PC-9 (cell line): ENCODE measurements at regions not wholly inside any gene's neighbourhood (a gene's known extent, or its start where the extent isn't known, plus 50 kb on each side); places are given as distances from the start of the nearest gene placed in this dataset.

Source experiments
- BruUV-seq: library from RNA; stranded (reverse); fragments of 400-500 nt; replicated peaks from 2 replicates; lab custom pipeline; 2021; lab: Mats Ljungman, UMichigan
- CTCF ChIA-PET: fragments of 300-600 bp; sonication (Branson Sonifier 250); formaldehyde crosslinking; loops from one replicate; lab custom pipeline; 2022; ENCODE audit warnings: antibody characterized with exemption; lab: Charles Lee
- POLR2A ChIA-PET: fragments of 300-600 bp; sonication (Branson Sonifier 250); formaldehyde crosslinking; loops from one replicate; lab custom pipeline; 2022; ENCODE audit warnings: antibody characterized with exemption; ENCODE audit not compliant: unreplicated experiment; lab: Charles Lee
- DNase-seq, 2 experiments: peaks; one replicate each; pipeline versions ENCODE4 v3.0.0 to v3.0.0-alpha.2; 2015 to 2022; ENCODE audit warnings: mixed read lengths in 1 of 2
- H2AFZ ChIP-seq: fragments of 200-600 bp; sonication (generic); 2 replicates; pipeline ENCODE4 v1.8.1; 2017; ENCODE audit warnings: antibody characterized with exemption
- H3F3A ChIP-seq: fragments of 200-600 bp; sonication (generic); 2 replicates; pipeline ENCODE4 v1.8.1; 2017; ENCODE audit warnings: antibody characterized with exemption, mild to moderate bottlenecking, low read depth; ENCODE audit not compliant: insufficient read depth
- H3K27ac ChIP-seq: fragments of 200-600 bp; sonication (generic); 2 replicates; pipeline ENCODE4 v1.6.1; 2016; ENCODE audit warnings: mixed run types
- H3K27me3 ChIP-seq: fragments of 200-600 bp; sonication (generic); 2 replicates; pipeline ENCODE4 v1.6.1; 2016; ENCODE audit warnings: low read depth, mixed run types; ENCODE audit not compliant: insufficient read depth
- H3K36me3 ChIP-seq: fragments of 200-600 bp; sonication (generic); 2 replicates; pipeline ENCODE4 v1.6.1; 2016; ENCODE audit warnings: low read depth, mixed run types
- H3K4me1 ChIP-seq: fragments of 200-600 bp; sonication (generic); replicated peaks from 2 replicates; pipeline ENCODE4 v1.6.1; 2016; ENCODE audit warnings: mixed run types; ENCODE audit not compliant: insufficient read depth
- H3K4me2 ChIP-seq: fragments of 200-600 bp; sonication (generic); 2 replicates; pipeline ENCODE4 v1.6.1; 2017; ENCODE audit warnings: mixed run types
- H3K4me3 ChIP-seq: fragments of 200-600 bp; sonication (generic); 2 replicates; pipeline ENCODE4 v1.6.1; 2016; ENCODE audit warnings: mixed run types
- H3K79me2 ChIP-seq: fragments of 200-600 bp; sonication (generic); 2 replicates; pipeline ENCODE4 v1.6.1; 2017; ENCODE audit warnings: low read depth, mixed run types
- H3K9me2 ChIP-seq: fragments of 200-600 bp; sonication (generic); 2 replicates; pipeline ENCODE4 v1.8.1; 2017; ENCODE audit warnings: mild to moderate bottlenecking; ENCODE audit not compliant: insufficient read depth
- H3K9me3 ChIP-seq: fragments of 200-600 bp; sonication (generic); 2 replicates; pipeline ENCODE4 v1.8.1; 2016; ENCODE audit warnings: low read depth; ENCODE audit not compliant: insufficient read depth
- H4K20me1 ChIP-seq: fragments of 200-600 bp; sonication (generic); 2 replicates; pipeline ENCODE4 v1.8.1; 2017; ENCODE audit not compliant: insufficient read depth
- EZH2 ChIP-seq: fragments of 200-600 bp; sonication (generic); IDR thresholded peaks from 2 replicates; pipeline ENCODE4 v1.8.0; 2017; ENCODE audit warnings: antibody characterized with exemption, low read depth
- intact Hi-C: fragments of 100-400 bp; cut with micrococcal nuclease; formaldehyde crosslinking; loops from one replicate; pipeline ENCODE4 v1.10.0; 2022; ENCODE audit not compliant: unreplicated experiment
- TF ChIP-seq, protein P1 (sequence below): fragments of 200-600 bp; sonication (generic); conservative IDR thresholded peaks from 2 replicates; pipeline ENCODE4 v1.6.1; 2017; ENCODE audit warnings: mixed run types, antibody characterized with exemption, mild to moderate bottlenecking, moderate library complexity

DNA sequence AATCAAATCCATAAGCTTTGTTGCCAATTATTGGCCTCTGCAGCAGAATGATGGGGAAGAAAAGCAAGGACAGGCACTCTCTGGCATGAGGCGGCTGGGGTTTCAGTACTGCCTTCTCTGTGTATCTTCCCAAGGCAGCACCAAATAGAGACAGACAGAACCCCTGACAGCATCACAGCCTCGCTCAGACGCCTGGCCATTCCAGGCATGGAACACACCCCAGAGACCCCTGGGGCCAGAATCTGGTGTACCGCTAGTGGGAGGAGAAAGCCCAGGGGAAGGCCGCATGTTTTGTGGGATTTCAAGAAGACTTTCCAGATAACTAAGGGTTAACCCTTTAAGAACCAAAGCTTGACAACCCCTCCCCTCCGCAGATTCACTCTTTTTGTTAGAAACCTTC, 282.1 kb downstream of the EN1 start:
- Histone ChIP-seq H3K9me2 (0 out of 2 replicates have a peak, but pooled peaks cover 3% of the 10 kb centered on the region), H3K4me2 (no peak overlapping the region), H4K20me1 (no peaks in the 10 kb centered on the region), H3K27ac (no peak overlapping the region), H3K9me3 (no peaks in the 10 kb centered on the region), H3K79me2 (no peaks in the 10 kb centered on the region), H3K4me1 (no peaks in the 10 kb centered on the region), H3K27me3 (peaks cover 17% of the 10 kb centered on the region), H2AFZ (no peak overlapping the region), H3F3A (no peaks in the 10 kb centered on the region), H3K36me3 (no peaks in the 10 kb centered on the region), H3K4me3 (no peak overlapping the region)
- intact Hi-C loops: no loop called here
- CTCF ChIA-PET: no interaction called here
- BruUV-seq: no TSS peak
- DNase-seq: no peak
- POLR2A ChIA-PET: no interaction called here
- TF ChIP-seq, protein P1, sequence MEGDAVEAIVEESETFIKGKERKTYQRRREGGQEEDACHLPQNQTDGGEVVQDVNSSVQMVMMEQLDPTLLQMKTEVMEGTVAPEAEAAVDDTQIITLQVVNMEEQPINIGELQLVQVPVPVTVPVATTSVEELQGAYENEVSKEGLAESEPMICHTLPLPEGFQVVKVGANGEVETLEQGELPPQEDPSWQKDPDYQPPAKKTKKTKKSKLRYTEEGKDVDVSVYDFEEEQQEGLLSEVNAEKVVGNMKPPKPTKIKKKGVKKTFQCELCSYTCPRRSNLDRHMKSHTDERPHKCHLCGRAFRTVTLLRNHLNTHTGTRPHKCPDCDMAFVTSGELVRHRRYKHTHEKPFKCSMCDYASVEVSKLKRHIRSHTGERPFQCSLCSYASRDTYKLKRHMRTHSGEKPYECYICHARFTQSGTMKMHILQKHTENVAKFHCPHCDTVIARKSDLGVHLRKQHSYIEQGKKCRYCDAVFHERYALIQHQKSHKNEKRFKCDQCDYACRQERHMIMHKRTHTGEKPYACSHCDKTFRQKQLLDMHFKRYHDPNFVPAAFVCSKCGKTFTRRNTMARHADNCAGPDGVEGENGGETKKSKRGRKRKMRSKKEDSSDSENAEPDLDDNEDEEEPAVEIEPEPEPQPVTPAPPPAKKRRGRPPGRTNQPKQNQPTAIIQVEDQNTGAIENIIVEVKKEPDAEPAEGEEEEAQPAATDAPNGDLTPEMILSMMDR: no peak
- no peak for TF ChIP-seq EZH2

DNA sequence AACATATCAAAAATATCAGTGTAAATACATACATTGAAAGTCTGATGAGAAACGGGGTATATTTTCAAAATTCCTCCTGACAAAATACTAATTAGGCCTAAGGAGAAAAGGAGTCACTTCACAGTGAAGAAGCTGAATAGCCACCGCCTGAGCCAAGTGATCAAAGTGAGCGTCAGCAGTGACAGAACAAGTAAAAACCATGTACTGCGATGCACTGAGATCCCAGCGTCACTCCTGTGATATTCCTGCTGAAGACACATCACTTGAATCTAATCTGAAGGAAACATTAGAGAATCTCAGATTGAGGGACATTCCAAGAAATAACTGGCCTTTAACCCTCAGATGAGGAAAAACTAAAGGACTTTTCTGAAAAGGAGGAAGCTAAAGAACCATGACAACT, 285.3 kb downstream of the EN1 start:
- intact Hi-C loops: no loop called here
- CTCF ChIA-PET: no interaction called here
- Histone ChIP-seq H2AFZ (no peak overlapping the region), H3K4me3 (no peak overlapping the region), H4K20me1 (no peaks in the 10 kb centered on the region), H3K36me3 (no peaks in the 10 kb centered on the region), H3K4me2 (no peak overlapping the region), H3K79me2 (no peaks in the 10 kb centered on the region), H3K9me3 (no peaks in the 10 kb centered on the region), H3K27me3 (no peaks in the 10 kb centered on the region; the same call in none of the 2 replicates), H3K27ac (no peak overlapping the region), H3F3A (no peaks in the 10 kb centered on the region), H3K4me1 (no peaks in the 10 kb centered on the region), H3K9me2 (0 out of 2 replicates have a peak, but pooled peaks cover 3% of the 10 kb centered on the region)
- POLR2A ChIA-PET: no interaction called here
- no peak for DNase-seq
- BruUV-seq: no TSS peak
- TF ChIP-seq, protein P1: no peak
- no peak for TF ChIP-seq EZH2

DNA sequence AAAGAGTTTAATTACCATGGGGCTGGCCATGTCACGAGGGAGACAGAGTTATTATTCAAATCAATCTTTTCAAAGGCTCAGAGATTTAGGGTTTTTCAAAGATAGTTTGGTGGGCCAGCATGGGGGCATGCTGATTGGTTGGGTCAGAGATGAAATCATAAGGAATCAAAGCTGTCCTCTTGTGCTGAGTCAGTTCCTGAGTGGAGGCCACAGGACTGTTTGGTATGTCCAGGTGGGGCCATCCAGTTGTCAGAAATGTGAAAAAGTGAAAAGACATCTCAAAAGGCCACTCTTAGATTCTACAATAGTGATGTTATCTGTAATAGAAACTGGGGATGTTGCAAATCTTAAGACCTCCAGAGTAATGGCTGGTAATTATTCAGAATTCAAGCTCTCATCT, 288.6 kb downstream of the EN1 start:
- DNase-seq: no peak
- Histone ChIP-seq H3K4me3 (no peak overlapping the region), H3K79me2 (no peaks in the 10 kb centered on the region), H3F3A (no peaks in the 10 kb centered on the region), H3K4me2 (no peak overlapping the region), H3K9me2 (no peaks in the 10 kb centered on the region), H3K27ac (no peak overlapping the region), H3K36me3 (no peaks in the 10 kb centered on the region), H3K9me3 (no peaks in the 10 kb centered on the region), H3K4me1 (no peaks in the 10 kb centered on the region), H2AFZ (no peak overlapping the region), H3K27me3 (no peaks in the 10 kb centered on the region; the same call in 1 of the 2 replicates), H4K20me1 (no peaks in the 10 kb centered on the region)
- TF ChIP-seq, protein P1: no peak
- TF ChIP-seq EZH2: no peak
- intact Hi-C loops: no loop called here
- POLR2A ChIA-PET: no interaction called here
- BruUV-seq: no TSS peak
- CTCF ChIA-PET: no interaction called here
